Activated naive CD8-positive, alpha-beta T cell treated with anti-CD3 and anti-CD28 coated beads, Interleukin-2, amount 10 ng/mL, durations not matched to agents 7 days and 5 days (primary cell): ENCODE measurements at regions not wholly inside any gene's neighbourhood (a gene's known extent, or its start where the extent isn't known, plus 50 kb on each side); places are given as distances from the start of the nearest gene placed in this dataset.

ENCODE experiments used
- ATAC-seq: fragments of 150-1000 bp; cut with Tn5 transposase; one replicate; pipeline ENCODE4 v1.10.0; 2021; ENCODE audit warnings: low read depth, moderate library complexity
- POLR2A ChIA-PET: fragments of 350-600 bp; sonication (Branson Sonifier 250); formaldehyde crosslinking; loops from one replicate; lab custom pipeline; 2021; ENCODE audit warnings: antibody characterized with exemption; lab: Charles Lee
- DNase-seq: peaks from one replicate; pipeline ENCODE4 v3.0.0; 2021
- H3K27ac Mint-ChIP-seq: one replicate; pipeline ENCODE4 v1.8.0; 2022; ENCODE audit warnings: mild to moderate bottlenecking, mixed read lengths
- H3K27me3 Mint-ChIP-seq: one replicate; pipeline ENCODE4 v1.8.0; 2022; ENCODE audit warnings: mild to moderate bottlenecking, moderate library complexity, mixed read lengths
- H3K36me3 Mint-ChIP-seq: one replicate; pipeline ENCODE4 v1.8.0; 2021; ENCODE audit warnings: mild to moderate bottlenecking, mixed read lengths
- H3K4me1 Mint-ChIP-seq: one replicate; pipeline ENCODE4 v1.8.0; 2021; ENCODE audit warnings: mixed read lengths
- H3K4me3 Mint-ChIP-seq: one replicate; pipeline ENCODE4 v1.8.0; 2022; ENCODE audit warnings: mild to moderate bottlenecking, moderate library complexity, mixed read lengths
- H3K9me3 Mint-ChIP-seq: one replicate; pipeline ENCODE4 v1.8.0; 2021; ENCODE audit warnings: mixed read lengths

GRCh38 chr20:21033817-21034216 is 72.3 kb downstream of the LINC00237 start:
- no peak overlapping the region for H3K27ac Mint-ChIP-seq
- ATAC-seq (no peak), DNase-seq (no peak)
- peaks cover 4% of the 10 kb centered on the region for H3K27me3 Mint-ChIP-seq
- no peak overlapping the region for H3K4me3 Mint-ChIP-seq
- H3K4me1 Mint-ChIP-seq, result no peaks in the 10 kb centered on the region
- peaks cover 3% of the 10 kb centered on the region for H3K9me3 Mint-ChIP-seq
- POLR2A ChIA-PET, result no interaction called here
- no peaks in the 10 kb centered on the region for H3K36me3 Mint-ChIP-seq

DNA sequence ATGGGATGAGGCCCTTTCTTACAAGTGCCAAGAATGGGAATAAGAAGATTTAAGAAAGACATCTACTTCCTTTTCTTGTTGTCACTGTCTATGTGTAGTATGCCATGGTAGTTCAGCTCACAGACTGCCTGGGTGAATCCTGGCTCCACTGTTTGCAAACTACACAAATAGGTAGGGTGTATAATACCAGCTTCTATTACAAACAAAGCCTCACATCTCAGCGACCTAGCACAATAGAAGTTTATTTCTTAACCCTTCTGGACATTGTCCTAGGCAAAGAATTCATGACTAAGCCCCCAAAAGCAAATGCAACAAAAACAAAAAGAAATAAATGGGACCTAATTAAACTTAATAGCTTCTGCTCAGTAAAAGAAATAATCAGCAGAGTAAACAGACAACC is 74.5 kb downstream of the LINC00237 start:
- Mint-ChIP-seq H3K4me3 (no peak overlapping the region), H3K4me1 (no peaks in the 10 kb centered on the region), H3K36me3 (no peaks in the 10 kb centered on the region), H3K9me3 (no peaks in the 10 kb centered on the region), H3K27ac (no peak overlapping the region), H3K27me3 (peaks cover 4% of the 10 kb centered on the region)
- POLR2A ChIA-PET, result no interaction called here
- ATAC-seq, result no peak
- DNase-seq, result no peak

GRCh38 chr20:21029341-21029740 is 76.8 kb downstream of the LINC00237 start:
- H3K4me3 Mint-ChIP-seq, result no peak overlapping the region
- H3K36me3 Mint-ChIP-seq, result no peaks in the 10 kb centered on the region
- no peaks in the 10 kb centered on the region for H3K4me1 Mint-ChIP-seq
- no peak for ATAC-seq
- H3K9me3 Mint-ChIP-seq, result no peaks in the 10 kb centered on the region
- H3K27ac Mint-ChIP-seq, result no peak overlapping the region
- DNase-seq, result no peak
- peaks cover 4% of the 10 kb centered on the region for H3K27me3 Mint-ChIP-seq
- POLR2A ChIA-PET, result no interaction called here

DNA sequence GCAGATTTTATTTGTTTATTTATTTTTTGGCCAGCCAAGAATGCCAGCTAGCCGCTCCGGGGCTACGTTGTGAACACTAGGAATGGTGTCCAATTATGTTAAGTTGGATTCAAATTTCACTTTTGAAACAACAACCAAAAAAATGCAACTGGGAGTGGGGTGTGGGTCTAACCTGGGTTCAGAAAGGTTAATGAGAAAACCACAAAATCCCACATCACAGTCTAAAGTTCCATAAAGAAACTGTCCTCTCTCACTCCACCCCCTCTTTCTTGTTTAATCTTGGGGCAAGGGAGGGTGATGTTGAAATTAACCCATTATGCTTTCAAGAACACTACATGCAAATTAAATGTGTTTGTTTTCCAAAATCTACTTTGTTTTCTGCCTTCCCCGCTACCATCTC is 77.2 kb downstream of the LINC00237 start:
- no peaks in the 10 kb centered on the region for H3K4me1 Mint-ChIP-seq
- no peak for ATAC-seq
- no peak for DNase-seq
- H3K27ac Mint-ChIP-seq, result no peak overlapping the region
- no peaks in the 10 kb centered on the region for H3K9me3 Mint-ChIP-seq
- no peaks in the 10 kb centered on the region for H3K36me3 Mint-ChIP-seq
- peaks cover 2% of the 10 kb centered on the region for H3K27me3 Mint-ChIP-seq
- POLR2A ChIA-PET, result no interaction called here
- no peak overlapping the region for H3K4me3 Mint-ChIP-seq

DNA sequence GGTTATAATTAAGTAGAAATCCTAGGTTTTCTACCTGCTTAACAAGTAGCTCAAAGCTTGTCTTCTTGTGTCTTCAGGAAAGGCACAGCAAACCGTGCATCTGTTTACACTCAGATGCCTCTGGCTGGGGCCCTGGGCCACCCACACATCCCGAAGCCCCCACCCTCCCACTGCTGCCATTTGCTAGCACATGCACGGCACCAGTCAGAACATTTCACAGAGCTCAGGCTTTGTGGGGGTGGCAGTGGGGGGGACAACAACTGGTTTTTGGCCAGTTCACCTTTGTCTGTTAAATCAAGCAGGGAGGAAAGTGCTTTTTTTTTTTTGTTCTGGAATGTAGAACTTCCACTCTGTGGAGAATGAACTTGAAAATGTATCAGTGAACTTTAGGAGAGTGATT is 77.7 kb downstream of the LINC00237 start:
- Mint-ChIP-seq H3K27ac (no peak overlapping the region), H3K4me1 (no peaks in the 10 kb centered on the region), H3K4me3 (no peak overlapping the region), H3K9me3 (no peaks in the 10 kb centered on the region), H3K27me3 (peaks cover 5% of the 10 kb centered on the region), H3K36me3 (no peaks in the 10 kb centered on the region)
- DNase-seq (no peak), ATAC-seq (no peak)
- POLR2A ChIA-PET, result interaction anchor here (0.6 kb wide), 1 partner anchor 24 kb away, joined by 4 read pairs; no protein-coding TSS in a partner anchor

DNA sequence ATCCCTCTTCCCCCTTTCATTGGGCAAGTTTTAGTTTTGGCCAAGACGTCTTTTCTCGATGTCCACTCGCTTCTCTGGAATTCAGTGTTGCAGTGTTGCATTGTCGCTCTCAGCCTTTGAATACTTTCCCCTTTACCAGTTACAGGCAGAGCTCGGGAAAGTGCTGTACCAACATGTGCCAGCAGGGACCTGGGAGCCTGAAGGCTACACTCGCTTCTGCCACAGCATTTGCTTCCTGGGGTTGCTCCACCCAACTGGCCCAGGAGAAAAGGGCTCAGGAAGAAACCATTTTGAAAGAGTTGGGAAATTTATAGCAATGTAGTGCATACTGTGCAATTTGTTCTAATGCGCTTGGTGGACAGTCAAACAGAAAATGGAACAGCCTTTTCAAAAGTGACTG is 78.6 kb downstream of the LINC00237 start:
- DNase-seq (no peak), ATAC-seq (no peak)
- Mint-ChIP-seq H3K27ac (no peak overlapping the region), H3K36me3 (no peaks in the 10 kb centered on the region), H3K9me3 (no peaks in the 10 kb centered on the region), H3K4me1 (no peaks in the 10 kb centered on the region), H3K4me3 (no peak overlapping the region), H3K27me3 (peaks cover 5% of the 10 kb centered on the region)
- POLR2A ChIA-PET, result no interaction called here

- ATAC-seq, result no peak
- no peak overlapping the region for H3K27ac Mint-ChIP-seq
- no peaks in the 10 kb centered on the region for H3K36me3 Mint-ChIP-seq
- no peak for DNase-seq
- no peak overlapping the region for H3K4me3 Mint-ChIP-seq
- no peaks in the 10 kb centered on the region for H3K9me3 Mint-ChIP-seq
- peaks cover 5% of the 10 kb centered on the region for H3K27me3 Mint-ChIP-seq
- no peaks in the 10 kb centered on the region for H3K4me1 Mint-ChIP-seq
- POLR2A ChIA-PET, result no interaction called here
Measured at GRCh38 chr20:21026951-21027350, 79.2 kb downstream of the LINC00237 start.

- Mint-ChIP-seq H3K27ac (no peak overlapping the region), H3K36me3 (no peaks in the 10 kb centered on the region), H3K27me3 (peaks cover 25% of the 10 kb centered on the region), H3K4me3 (no peak overlapping the region), H3K9me3 (no peaks in the 10 kb centered on the region), H3K4me1 (no peaks in the 10 kb centered on the region)
- DNase-seq, result no peak
- POLR2A ChIA-PET, result no interaction called here
- ATAC-seq, result no peak
Measured at GRCh38 chr20:21024420-21024819, 81.7 kb downstream of the LINC00237 start.

DNA sequence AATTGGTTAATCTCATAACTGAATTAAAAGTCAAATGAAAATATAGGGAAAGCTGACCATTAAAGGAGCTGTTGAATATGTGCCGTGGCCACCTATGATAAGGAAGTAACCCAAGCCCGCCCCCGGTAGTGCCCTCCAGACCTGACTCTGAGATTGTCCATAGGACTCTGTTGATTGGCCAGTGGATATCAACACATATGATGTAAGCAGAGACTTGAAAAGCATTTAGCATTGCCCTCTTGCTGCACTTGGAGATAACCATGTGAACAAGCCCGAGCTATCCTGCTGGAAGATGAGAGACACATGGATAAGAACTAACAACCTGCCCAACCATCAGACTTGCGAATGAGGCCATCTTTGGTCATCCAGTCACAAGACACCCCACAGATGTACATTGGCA is 83.2 kb downstream of the LINC00237 start:
- POLR2A ChIA-PET, result no interaction called here
- Mint-ChIP-seq H3K4me3 (no peak overlapping the region), H3K27me3 (peaks cover 37% of the 10 kb centered on the region)

GRCh38 chr20:21021472-21021790 is 84.7 kb downstream of the LINC00237 start:
- Mint-ChIP-seq H3K36me3 (no peaks in the 10 kb centered on the region), H3K27ac (no peak overlapping the region), H3K9me3 (no peaks in the 10 kb centered on the region), H3K4me3 (no peak overlapping the region), H3K27me3 (peaks cover 48% of the 10 kb centered on the region), H3K4me1 (peaks cover 1% of the 10 kb centered on the region)
- no peak for ATAC-seq
- POLR2A ChIA-PET, result no interaction called here
- DNase-seq, result no peak

More for the DNA sequence above, 83.2 kb downstream of the LINC00237 start:
- ATAC-seq (no peak), DNase-seq (no peak)
- Mint-ChIP-seq H3K4me1 (no peaks in the 10 kb centered on the region), H3K27ac (no peak overlapping the region), H3K36me3 (no peaks in the 10 kb centered on the region), H3K9me3 (no peaks in the 10 kb centered on the region)

DNA sequence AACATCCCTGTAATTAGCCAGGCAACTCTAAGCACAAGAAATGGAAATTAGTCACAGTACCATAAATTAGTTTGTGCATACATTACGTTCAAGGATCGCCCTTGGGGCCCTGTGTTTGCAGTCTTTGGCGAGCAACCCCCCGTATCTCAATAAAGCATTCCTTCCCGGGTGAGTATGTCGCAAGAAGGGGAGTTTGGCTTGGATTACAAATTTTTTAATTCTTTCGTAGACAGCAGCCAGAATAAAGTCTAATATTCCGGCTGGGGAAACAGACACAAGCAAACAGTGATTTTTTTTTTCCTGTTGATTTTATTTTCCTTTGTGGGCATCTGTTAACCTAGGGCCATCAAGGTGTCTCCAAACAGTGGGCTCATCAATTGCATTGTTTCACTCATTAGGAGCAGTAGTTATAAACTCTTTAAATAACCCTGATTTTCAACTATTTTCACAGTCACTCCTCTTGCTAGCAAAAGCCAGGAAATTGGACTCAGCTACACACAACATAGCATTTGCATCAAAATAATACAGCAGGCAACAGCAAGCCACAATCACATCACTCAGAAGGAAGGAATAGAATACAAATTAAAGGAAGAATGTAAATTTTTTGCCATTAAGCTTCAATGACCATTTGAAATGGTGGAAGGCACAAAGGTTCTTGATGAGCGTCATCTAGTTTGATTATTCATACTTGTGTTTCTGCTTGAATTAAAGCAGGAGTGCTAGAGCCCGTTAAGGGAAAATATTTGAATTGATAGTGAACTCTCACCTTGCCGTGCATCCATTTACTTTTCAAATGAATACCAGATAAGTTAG is 85.3 kb downstream of the LINC00237 start:
- no peak overlapping the region for H3K4me3 Mint-ChIP-seq
- H3K36me3 Mint-ChIP-seq, result no peaks in the 10 kb centered on the region
- peaks cover 48% of the 10 kb centered on the region for H3K27me3 Mint-ChIP-seq
- H3K9me3 Mint-ChIP-seq, result no peaks in the 10 kb centered on the region
- POLR2A ChIA-PET, result no interaction called here
- peaks cover 1% of the 10 kb centered on the region for H3K4me1 Mint-ChIP-seq
- ATAC-seq, result no peak
- no peak overlapping the region for H3K27ac Mint-ChIP-seq
- DNase-seq, result no peak

DNA sequence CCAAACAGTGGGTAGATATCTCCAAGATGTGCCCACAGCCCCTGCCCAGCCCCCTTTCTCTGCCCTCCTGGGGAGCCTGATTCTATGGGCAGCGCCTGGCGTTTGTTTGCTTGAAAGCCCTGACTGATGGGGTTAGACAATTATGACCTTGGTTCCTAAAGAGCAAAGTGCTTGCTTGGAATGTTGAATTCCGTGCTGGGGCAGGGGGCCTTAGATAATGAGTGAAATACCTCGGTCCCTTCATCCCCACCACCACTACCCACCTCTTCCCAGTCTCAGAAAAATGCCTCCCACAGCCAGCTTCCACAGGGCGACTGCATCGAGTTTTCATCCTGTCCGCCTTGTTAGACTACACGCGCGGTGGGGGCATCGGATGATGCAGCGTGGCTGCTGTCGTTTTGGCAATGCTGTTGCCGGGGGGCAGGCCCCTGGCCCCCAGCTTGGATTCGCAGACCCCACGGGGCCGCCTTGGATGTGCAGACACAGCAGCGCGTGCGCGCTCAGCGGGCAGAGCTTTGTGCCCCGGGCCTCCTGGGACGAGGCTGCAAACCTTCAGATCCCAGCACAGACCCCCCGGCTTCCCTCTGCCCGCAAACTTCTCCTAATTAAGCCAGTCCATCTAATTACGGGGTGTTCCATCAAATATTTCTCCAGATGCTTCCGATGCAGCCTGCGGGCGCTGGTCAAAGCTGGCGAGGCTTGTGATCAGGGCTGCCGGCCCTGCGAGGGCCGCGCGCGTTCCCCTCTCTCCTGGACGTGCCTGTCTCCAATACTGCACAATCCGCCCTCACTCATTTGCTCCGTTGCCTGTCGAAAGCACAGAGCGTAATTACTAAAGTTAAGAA is 86.1 kb downstream of the LINC00237 start:
- POLR2A ChIA-PET, result no interaction called here
- H3K27me3 Mint-ChIP-seq, result peaks cover 48% of the 10 kb centered on the region

DNA sequence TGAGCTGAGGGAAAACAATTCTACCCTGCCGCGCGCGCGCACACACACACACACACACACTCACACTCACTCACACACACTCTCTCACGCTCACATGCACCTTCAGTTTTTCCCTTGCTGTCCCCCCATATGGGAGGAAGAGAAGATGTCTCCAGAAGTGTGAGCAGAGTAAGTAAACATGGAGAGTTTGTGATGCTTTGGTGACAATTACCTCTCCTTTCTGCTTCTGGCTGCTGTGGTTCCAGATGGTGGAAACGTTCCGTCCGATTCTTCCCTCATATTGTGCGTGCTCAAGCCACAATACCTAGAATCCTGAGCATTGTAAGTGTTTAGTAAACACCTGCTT is 86.7 kb downstream of the LINC00237 start:
- Mint-ChIP-seq H3K27ac (no peak overlapping the region), H3K4me1 (peaks cover 1% of the 10 kb centered on the region), H3K36me3 (no peaks in the 10 kb centered on the region), H3K27me3 (peaks cover 48% of the 10 kb centered on the region), H3K4me3 (no peak overlapping the region), H3K9me3 (no peaks in the 10 kb centered on the region)
- POLR2A ChIA-PET, result no interaction called here
- DNase-seq, result no peak
- ATAC-seq, result no peak

More for the DNA sequence above, 86.1 kb downstream of the LINC00237 start:
- Mint-ChIP-seq H3K4me3 (no peak overlapping the region), H3K4me1 (peaks cover 1% of the 10 kb centered on the region), H3K27ac (no peak overlapping the region), H3K9me3 (no peaks in the 10 kb centered on the region), H3K36me3 (no peaks in the 10 kb centered on the region)
- ATAC-seq (no peak), DNase-seq (no peak)

- POLR2A ChIA-PET, result no interaction called here
- H3K4me3 Mint-ChIP-seq, result no peak overlapping the region
- H3K27me3 Mint-ChIP-seq, result peaks cover 47% of the 10 kb centered on the region
- peaks cover 1% of the 10 kb centered on the region for H3K4me1 Mint-ChIP-seq
- ATAC-seq (no peak), DNase-seq (no peak)
- H3K36me3 Mint-ChIP-seq, result no peaks in the 10 kb centered on the region
- no peak overlapping the region for H3K27ac Mint-ChIP-seq
- no peaks in the 10 kb centered on the region for H3K9me3 Mint-ChIP-seq
Measured at GRCh38 chr20:21018576-21018975, 87.6 kb downstream of the LINC00237 start.
